ENCODE measurements at regions not wholly inside any gene's neighbourhood (a gene's known extent, or its start where the extent isn't known, plus 50 kb on each side); places are given as distances from the start of the nearest gene placed in this dataset.

DNA sequence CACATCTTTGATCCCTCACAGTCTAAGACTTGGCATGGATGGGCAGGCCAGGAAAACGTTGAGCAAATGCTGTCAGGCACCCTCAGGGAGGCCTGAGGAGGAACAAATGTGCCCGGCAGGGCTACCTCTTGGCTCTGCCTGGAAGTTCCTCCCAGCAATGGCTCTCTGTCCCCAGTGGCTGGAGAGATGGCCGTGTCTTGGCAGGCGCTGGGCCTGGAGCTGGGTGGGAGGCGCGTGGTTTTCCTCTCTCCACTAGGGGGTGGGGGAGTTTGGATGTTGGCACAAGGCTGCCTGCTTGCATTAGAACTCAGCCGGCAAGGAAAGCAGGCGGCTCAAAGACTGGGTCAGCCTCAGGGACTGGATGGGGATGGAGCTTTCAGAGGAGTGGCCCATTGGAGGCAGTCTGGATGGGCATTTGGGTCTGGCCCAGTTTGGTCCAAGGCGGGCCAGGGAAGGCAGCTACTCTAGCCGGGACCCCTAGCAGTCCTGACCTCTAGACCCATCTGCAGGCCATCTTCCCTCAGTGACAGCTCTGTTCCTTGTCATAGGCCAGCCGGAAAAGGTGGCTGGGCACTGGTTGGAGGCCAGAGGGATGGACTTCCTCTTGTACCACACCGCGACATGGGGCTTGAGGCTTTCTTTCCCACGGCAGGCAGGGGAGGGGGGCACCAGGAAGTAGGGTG, 68.2 kb upstream of the STC2 start:
- no peak overlapping the region for H2AFZ ChIP-seq (ENCODE audit: low read depth, low read length, poor library complexity, severe bottlenecking)
- POLR2A ChIA-PET = interaction anchor here (1.4 kb wide), 1 partner anchor 177 kb away, joined by 3 read pairs; no protein-coding TSS in a partner anchor
- H3K79me2 ChIP-seq (ENCODE audit: insufficient read depth, low read length) = no peaks in the 10 kb centered on the region
- intact Hi-C loops (cut with micrococcal nuclease) = loop anchor here (1.0 kb wide), 1 partner anchor 177 kb away; no protein-coding TSS in a partner anchor
- no peaks in the 10 kb centered on the region for H3K36me3 ChIP-seq (ENCODE audit: control insufficient read depth in 1 of 2, insufficient read depth in 2 of 2, low read length in 2 of 2)
- H3K27me3 ChIP-seq (ENCODE audit: insufficient read depth, low read length) = no peaks in the 10 kb centered on the region
- RAD21 ChIA-PET (ENCODE audit: low non-redundant PET in 1 of 2, low total read pairs in 2 of 2, uncharacterized antibody in 2 of 2, unreplicated experiment in 2 of 2) = no interaction called here
- ATAC-seq (peak; percentile 91), DNase-seq (ENCODE audit: low read depth, low spot score) (peak; percentile 19)
- no peak overlapping the region for H3K9ac ChIP-seq (ENCODE audit: low read length)
- no peak overlapping the region for H3K4me3 ChIP-seq (replicated peaks in 1 of 2; ENCODE audit: low read depth in 1 of 2, low read length in 2 of 2)
- BruUV-seq (replicated peaks) = no TSS peak
- peaks cover 0 to 5% of the 10 kb centered on the region in 2 experiments; a peak in 1 of 4 replicates for H3K4me1 ChIP-seq (ENCODE audit: control insufficient read depth in 1 of 2, insufficient read depth in 2 of 2, low read length in 2 of 2)
- TF ChIP-seq SRF (IDR thresholded peaks at IDR 0.05; ENCODE audit: low read depth) (no peak), RAD21 (IDR thresholded peaks at IDR 0.05; ENCODE audit: low read depth) (peak; percentile 43), ELF1 (IDR thresholded peaks at IDR 0.05; ENCODE audit: borderline replicate concordance, low read depth) (no peak), CBX3 (IDR thresholded peaks at IDR 0.05; ENCODE audit: low read depth) (no peak), TCF7L2 (IDR thresholded peaks at IDR 0.05; ENCODE audit: borderline replicate concordance, extremely low read depth, insufficient read depth, insufficient read length) (no peak), ZNF274 (IDR thresholded peaks at IDR 0.05; ENCODE audit: low read depth, low read length) (no peak), YY1 (IDR thresholded peaks at IDR 0.05; ENCODE audit: extremely low read depth, insufficient replicate concordance, low read depth, low read length) (no peak), FOSL1 (IDR thresholded peaks at IDR 0.05; ENCODE audit: low read depth) (no peak)
- TF ChIP-seq, protein P1, sequence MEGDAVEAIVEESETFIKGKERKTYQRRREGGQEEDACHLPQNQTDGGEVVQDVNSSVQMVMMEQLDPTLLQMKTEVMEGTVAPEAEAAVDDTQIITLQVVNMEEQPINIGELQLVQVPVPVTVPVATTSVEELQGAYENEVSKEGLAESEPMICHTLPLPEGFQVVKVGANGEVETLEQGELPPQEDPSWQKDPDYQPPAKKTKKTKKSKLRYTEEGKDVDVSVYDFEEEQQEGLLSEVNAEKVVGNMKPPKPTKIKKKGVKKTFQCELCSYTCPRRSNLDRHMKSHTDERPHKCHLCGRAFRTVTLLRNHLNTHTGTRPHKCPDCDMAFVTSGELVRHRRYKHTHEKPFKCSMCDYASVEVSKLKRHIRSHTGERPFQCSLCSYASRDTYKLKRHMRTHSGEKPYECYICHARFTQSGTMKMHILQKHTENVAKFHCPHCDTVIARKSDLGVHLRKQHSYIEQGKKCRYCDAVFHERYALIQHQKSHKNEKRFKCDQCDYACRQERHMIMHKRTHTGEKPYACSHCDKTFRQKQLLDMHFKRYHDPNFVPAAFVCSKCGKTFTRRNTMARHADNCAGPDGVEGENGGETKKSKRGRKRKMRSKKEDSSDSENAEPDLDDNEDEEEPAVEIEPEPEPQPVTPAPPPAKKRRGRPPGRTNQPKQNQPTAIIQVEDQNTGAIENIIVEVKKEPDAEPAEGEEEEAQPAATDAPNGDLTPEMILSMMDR (IDR thresholded peaks at IDR 0.05 in 2 of 3, conservative IDR thresholded peaks at IDR 0.05 in 1 of 3; ENCODE audit: borderline replicate concordance in 1 of 3, insufficient read depth in 1 of 3, low read depth in 2 of 3, low read length in 2 of 3) = peak in 2 of 3 experiments; percentile 48 to 49; a peak in 3 of 6 replicates
- H3K9me2 ChIP-seq (ENCODE audit: insufficient read depth) = no peaks in the 10 kb centered on the region
- H3K9me3 ChIP-seq (ENCODE audit: control insufficient read depth in 1 of 2, insufficient read depth in 1 of 2, low read depth in 1 of 2, low read length in 2 of 2) = peaks cover 5 to 7% of the 10 kb centered on the region in 2 experiments; a peak in 2 of 4 replicates
- H3K4me2 ChIP-seq (ENCODE audit: low read length) = no peak overlapping the region
- CTCF ChIA-PET = interaction anchor here (1.5 to 1.9 kb wide), 2 partner anchors 177 to 219 kb away, joined by 4 to 11 read pairs; no protein-coding TSS in a partner anchor
- H3K27ac ChIP-seq (ENCODE audit: low read depth, low read length) = no peak overlapping the region
- H4K20me1 ChIP-seq (ENCODE audit: insufficient read depth) = no peaks in the 10 kb centered on the region

Data from HCT116 (cell line).